T follicular helper cell (primary cell): ENCODE measurements at regions not wholly inside any gene's neighbourhood (a gene's known extent, or its start where the extent isn't known, plus 50 kb on each side); places are given as distances from the start of the nearest gene placed in this dataset.
"Not testable (repeated sequence)": the region's sequence is repeated elsewhere in the genome, so short reads cannot be mapped to it uniquely, and the experiment has no call there.

Experiments used
- DNase-seq: peaks from one replicate; pipeline ENCODE4 v3.0.0-alpha.2; 2020; ENCODE audit warnings: low read depth

DNA sequence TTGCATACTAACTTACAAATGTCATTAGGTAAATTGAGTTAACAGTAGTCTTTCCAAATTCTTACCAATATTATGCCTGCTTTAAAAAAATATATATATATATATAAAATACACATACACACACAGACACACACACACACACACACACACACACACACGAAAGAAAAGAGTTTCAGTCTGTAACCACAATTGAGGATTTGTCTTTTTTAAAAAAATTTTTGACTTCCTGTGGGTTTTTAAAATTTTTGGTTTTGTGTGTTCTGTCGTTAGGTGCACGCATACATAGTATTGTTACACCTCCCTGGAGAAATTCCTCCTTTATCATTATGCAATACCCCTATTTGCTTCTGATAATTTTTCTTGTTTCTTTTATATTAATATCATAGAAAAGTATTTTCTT lies 129.3 kb upstream of the LRRC61 start:
- not testable (repeated sequence) for DNase-seq
